Hepatocyte (in vitro differentiated cells): ENCODE measurements at regions not wholly inside any gene's neighbourhood (a gene's known extent, or its start where the extent isn't known, plus 50 kb on each side); places are given as distances from the start of the nearest gene placed in this dataset.

Source experiments
- DNase-seq: peaks from one replicate; pipeline ENCODE4 v3.0.0-alpha.2; 2016; ENCODE audit warnings: low spot score
- H2AFZ ChIP-seq: fragments of 200-600 bp; sonication (generic); 2 replicates; pipeline ENCODE4 v1.6.0; 2016; ENCODE audit warnings: antibody characterized with exemption, mild to moderate bottlenecking
- H3K27ac ChIP-seq: fragments of 200-600 bp; sonication (generic); 2 replicates; pipeline ENCODE4 v1.5.1; 2016; ENCODE audit warnings: mild to moderate bottlenecking
- H3K27me3 ChIP-seq: fragments of 200-600 bp; sonication (generic); 2 replicates; pipeline ENCODE4 v1.6.1; 2016
- H3K36me3 ChIP-seq: fragments of 200-600 bp; sonication (generic); replicated peaks from 2 replicates; pipeline ENCODE4 v1.5.1; 2016; ENCODE audit warnings: low read depth; ENCODE audit not compliant: insufficient read depth
- H3K4me1 ChIP-seq: fragments of 200-600 bp; sonication (generic); 2 replicates; pipeline ENCODE4 v1.5.1; 2016; ENCODE audit warnings: mild to moderate bottlenecking, moderate library complexity; ENCODE audit not compliant: insufficient read depth
- H3K4me2 ChIP-seq: fragments of 200-600 bp; sonication (generic); 2 replicates; pipeline ENCODE4 v1.6.0; 2016
- H3K4me3 ChIP-seq: fragments of 200-600 bp; sonication (generic); 2 replicates; pipeline ENCODE4 v1.5.1; 2016; ENCODE audit warnings: mild to moderate bottlenecking
- H3K79me2 ChIP-seq: fragments of 200-600 bp; sonication (generic); 2 replicates; pipeline ENCODE4 v1.6.0; 2017; ENCODE audit warnings: mild to moderate bottlenecking
- H3K9me2 ChIP-seq: fragments of 200-600 bp; sonication (generic); replicated peaks from 2 replicates; pipeline ENCODE4 v1.6.0; 2017; ENCODE audit warnings: mild to moderate bottlenecking; ENCODE audit not compliant: insufficient read depth
- H3K9me3 ChIP-seq: fragments of 200-600 bp; sonication (generic); 2 replicates; pipeline ENCODE4 v1.5.1; 2016; ENCODE audit warnings: low read depth, mild to moderate bottlenecking
- H4K20me1 ChIP-seq: fragments of 200-600 bp; sonication (generic); 2 replicates; pipeline ENCODE4 v1.6.0; 2016; ENCODE audit warnings: mild to moderate bottlenecking; ENCODE audit not compliant: insufficient read depth, poor library complexity, severe bottlenecking
- CTCF ChIP-seq: fragments of 200-600 bp; sonication (generic); IDR thresholded peaks from 2 replicates; pipeline ENCODE4 v1.5.1; 2016; ENCODE audit warnings: antibody characterized with exemption, mild to moderate bottlenecking; ENCODE audit not compliant: poor library complexity
- EZH2 ChIP-seq: fragments of 200-600 bp; sonication (generic); IDR thresholded peaks from 2 replicates; pipeline ENCODE4 v1.6.1; 2016; ENCODE audit warnings: antibody characterized with exemption, mild to moderate bottlenecking, borderline replicate concordance
- EZH2phosphoT487 ChIP-seq: fragments of 200-600 bp; sonication (generic); IDR thresholded peaks from one replicate; pipeline ENCODE4 v1.6.1; 2018; ENCODE audit warnings: antibody characterized with exemption, mild to moderate bottlenecking, low read depth, moderate library complexity; ENCODE audit not compliant: unreplicated experiment, severe bottlenecking
- WGBS: methylation state at CpG from one replicate; pipeline ENCODE4 v1.1.6; 2016; ENCODE audit warnings: low lambda C conversion rate; ENCODE audit errors: missing lambda C conversion rate; 5-methylcytosine and 5-hydroxymethylcytosine counted together

- H2AFZ ChIP-seq, result no peak overlapping the region
- H3K27me3 ChIP-seq, result peaks cover 26% of the 10 kb centered on the region
- no peaks in the 10 kb centered on the region for H3K79me2 ChIP-seq
- H3K4me2 ChIP-seq, result no peak overlapping the region
- H3K9me2 ChIP-seq, result no peaks in the 10 kb centered on the region
- H3K27ac ChIP-seq, result no peak overlapping the region
- H4K20me1 ChIP-seq, result no peaks in the 10 kb centered on the region
- no peak overlapping the region for H3K4me3 ChIP-seq
- TF ChIP-seq EZH2, result no peak
- no peak for TF ChIP-seq EZH2phosphoT487
- H3K36me3 ChIP-seq, result no peaks in the 10 kb centered on the region
- no peak for DNase-seq
- no peaks in the 10 kb centered on the region for H3K9me3 ChIP-seq
- no peaks in the 10 kb centered on the region for H3K4me1 ChIP-seq
These were observed 507.8 kb upstream of the EEF2KMT start for GRCh38 chr16:5605404-5605803.

- H3K27me3 ChIP-seq, result peaks cover 26% of the 10 kb centered on the region
- no peaks in the 10 kb centered on the region for H3K79me2 ChIP-seq
- peak; percentile 48 for DNase-seq
- peak; percentile 48 for TF ChIP-seq CTCF
- TF ChIP-seq EZH2, result no peak
- no peak for TF ChIP-seq EZH2phosphoT487
- H3K9me2 ChIP-seq, result no peaks in the 10 kb centered on the region
- H3K36me3 ChIP-seq, result no peaks in the 10 kb centered on the region
- H3K4me2 ChIP-seq, result no peak overlapping the region
- H4K20me1 ChIP-seq, result no peaks in the 10 kb centered on the region
- no peak overlapping the region for H2AFZ ChIP-seq
- 42% methylated on average over 8 of the region's 8 CpGs for WGBS
- H3K27ac ChIP-seq, result no peak overlapping the region
- H3K9me3 ChIP-seq, result no peaks in the 10 kb centered on the region
- H3K4me3 ChIP-seq, result no peak overlapping the region
- H3K4me1 ChIP-seq, result no peaks in the 10 kb centered on the region
These were observed 507.2 kb upstream of the EEF2KMT start for GRCh38 chr16:5604770-5605169.

- Histone ChIP-seq H3K36me3 (no peaks in the 10 kb centered on the region), H3K27me3 (peaks cover 26% of the 10 kb centered on the region), H3K4me2 (no peak overlapping the region), H3K9me3 (no peaks in the 10 kb centered on the region), H3K9me2 (no peaks in the 10 kb centered on the region), H3K79me2 (no peaks in the 10 kb centered on the region), H2AFZ (no peak overlapping the region), H3K27ac (no peak overlapping the region), H3K4me3 (no peak overlapping the region), H3K4me1 (no peaks in the 10 kb centered on the region), H4K20me1 (no peaks in the 10 kb centered on the region)
- WGBS, result 90% methylated on average over 4 of the region's 4 CpGs
- no peak for TF ChIP-seq EZH2
- TF ChIP-seq EZH2phosphoT487, result no peak
- TF ChIP-seq CTCF, result no peak
- DNase-seq, result no peak
These were observed 506.2 kb upstream of the EEF2KMT start for GRCh38 chr16:5603836-5604235.

- TF ChIP-seq CTCF (no peak), EZH2 (no peak), EZH2phosphoT487 (no peak)
- H3K4me2 ChIP-seq, result no peak overlapping the region
- H3K9me3 ChIP-seq, result no peaks in the 10 kb centered on the region
- no peaks in the 10 kb centered on the region for H3K36me3 ChIP-seq
- no peaks in the 10 kb centered on the region for H4K20me1 ChIP-seq
- no peak overlapping the region for H3K4me3 ChIP-seq
- no peak for DNase-seq
- no peaks in the 10 kb centered on the region for H3K79me2 ChIP-seq
- 38% methylated on average over 1 of the region's 1 CpG for WGBS
- H2AFZ ChIP-seq, result no peak overlapping the region
- no peak overlapping the region for H3K27ac ChIP-seq
- H3K4me1 ChIP-seq, result no peaks in the 10 kb centered on the region
- peaks cover 11% of the 10 kb centered on the region for H3K27me3 ChIP-seq
- H3K9me2 ChIP-seq, result no peaks in the 10 kb centered on the region
These were observed 504.4 kb upstream of the EEF2KMT start for GRCh38 chr16:5601957-5602356.
